Vagina (tissue), 2 donors: ENCODE measurements at regions not wholly inside any gene's neighbourhood (a gene's known extent, or its start where the extent isn't known, plus 50 kb on each side); places are given as distances from the start of the nearest gene placed in this dataset.

ENCODE experiments used
- CTCF ChIP-seq, 3 experiments: fragments of 450-650 bp in 2 of 3; fragments of 200-600 bp in 1 of 3; sonication (generic) in 1 of 3; IDR thresholded peaks; one replicate each; pipeline ENCODE4 v1.5.1; 2017 to 2019; ENCODE audit warnings: antibody characterized with exemption in 3 of 3, mild to moderate bottlenecking in 2 of 3, moderate library complexity in 2 of 3
- POLR2A ChIP-seq, 2 donors: fragments of 450-650 bp; IDR thresholded peaks; one replicate each; pipeline ENCODE4 v1.6.1; 2017; ENCODE audit warnings: antibody characterized with exemption in 2 of 2, mild to moderate bottlenecking in 2 of 2, moderate library complexity in 2 of 2
- POLR2AphosphoS5 ChIP-seq, 2 donors: sonication (generic); formaldehyde crosslinking; IDR thresholded peaks; one replicate each; pipeline ENCODE4 v1.9.0; 2017; ENCODE audit warnings: antibody characterized with exemption in 2 of 2, mild to moderate bottlenecking in 2 of 2, low read depth in 1 of 2; ENCODE audit not compliant: insufficient read depth in 1 of 2

- TF ChIP-seq CTCF (IDR thresholded peaks at IDR 0.05) (no peak), POLR2A (IDR thresholded peaks at IDR 0.05) (no peak), POLR2AphosphoS5 (IDR thresholded peaks at IDR 0.05; ENCODE audit: insufficient read depth in 1 of 2, low read depth in 1 of 2) (no peak)
These were observed 680.6 kb downstream of the SQOR start for GRCh38 chr15:46315434-46315833.
